GM21529 (cell line): ENCODE measurements at regions not wholly inside any gene's neighbourhood (a gene's known extent, or its start where the extent isn't known, plus 50 kb on each side); places are given as distances from the start of the nearest gene placed in this dataset.
"Not testable (repeated sequence)": the region's sequence is repeated elsewhere in the genome, so short reads cannot be mapped to it uniquely, and the experiment has no call there.

Experiments used
- ATAC-seq: cut with Tn5 transposase; IDR thresholded peaks from one replicate; pipeline ENCODE4 v1.9.1; 2021; ENCODE audit not compliant: unreplicated experiment

DNA sequence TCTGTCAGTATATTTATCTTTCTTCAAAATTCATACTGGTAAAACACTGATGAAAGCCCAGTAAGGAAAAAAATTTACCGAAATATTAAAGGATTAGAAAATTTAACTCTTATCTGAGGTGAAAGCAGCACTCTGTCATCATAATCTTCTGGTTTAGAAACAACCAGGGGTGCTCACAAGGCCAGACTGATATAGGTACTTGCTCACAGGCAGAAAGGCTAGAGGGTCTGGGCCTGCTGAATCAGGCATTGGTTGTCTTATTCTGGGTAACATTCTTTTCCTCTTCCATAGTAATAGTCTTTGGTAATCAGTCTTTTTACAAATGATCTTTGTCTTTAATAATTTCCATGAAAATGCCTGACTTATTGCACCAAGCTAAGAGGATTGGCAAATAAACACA is 221.4 kb upstream of the TFPI start:
- ATAC-seq: no peak

DNA sequence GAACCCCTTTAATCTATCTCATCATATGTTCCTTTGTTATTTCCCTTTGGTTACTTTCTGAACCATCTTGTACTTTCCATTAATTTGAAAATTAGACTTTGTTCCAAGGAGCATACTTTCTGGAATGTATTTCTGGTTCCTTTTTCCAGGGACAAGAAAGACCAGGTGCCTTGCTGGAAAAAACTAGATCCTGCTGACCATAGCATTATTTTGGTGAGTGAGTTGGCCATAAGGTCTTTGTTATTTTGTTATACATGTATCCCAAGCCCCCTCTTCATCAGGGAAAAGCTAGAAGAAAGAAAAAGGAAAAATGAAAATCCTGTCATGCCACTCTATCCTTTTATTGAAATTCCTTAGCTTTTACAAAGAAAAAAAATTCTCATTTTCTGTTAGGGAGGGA is 228.1 kb upstream of the TFPI start:
- ATAC-seq: no peak

DNA sequence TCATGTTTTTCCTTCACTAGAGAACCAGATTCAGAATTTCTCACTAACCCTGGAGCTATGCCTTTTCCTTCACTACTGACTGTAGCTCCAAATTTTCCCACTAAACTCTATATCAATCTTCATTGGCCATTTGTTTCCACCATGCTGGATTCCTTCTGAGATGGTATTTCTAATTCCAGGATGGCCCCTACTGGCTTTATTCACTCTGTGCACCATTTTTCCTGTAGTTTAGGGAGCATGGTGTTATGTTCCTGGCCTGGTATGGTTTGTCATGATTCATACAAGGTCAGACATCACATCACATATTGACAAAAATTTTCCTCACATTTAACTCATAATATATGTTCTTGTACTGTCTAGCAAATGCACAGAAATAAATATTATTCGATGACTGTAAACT is 229.2 kb upstream of the TFPI start:
- no peak for ATAC-seq

DNA sequence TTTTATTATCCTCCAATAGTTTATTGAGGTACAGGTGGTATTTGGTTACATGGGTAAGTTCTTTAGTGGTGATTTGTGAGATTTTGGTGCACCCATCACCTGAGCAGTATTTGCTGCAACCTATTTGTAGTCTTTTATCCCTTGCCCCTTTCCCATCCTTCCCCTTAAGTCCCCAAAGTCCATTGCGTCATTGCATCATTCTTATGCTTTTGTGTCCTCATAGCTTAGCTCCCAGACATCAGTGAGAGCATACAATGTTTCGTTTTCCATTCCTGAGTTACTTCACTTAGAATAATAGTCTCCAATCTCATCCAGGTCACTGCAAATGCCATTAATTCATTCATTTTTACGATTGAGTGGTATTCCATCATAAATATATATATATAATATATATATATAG is 229.9 kb upstream of the TFPI start:
- not testable (repeated sequence) for ATAC-seq

DNA sequence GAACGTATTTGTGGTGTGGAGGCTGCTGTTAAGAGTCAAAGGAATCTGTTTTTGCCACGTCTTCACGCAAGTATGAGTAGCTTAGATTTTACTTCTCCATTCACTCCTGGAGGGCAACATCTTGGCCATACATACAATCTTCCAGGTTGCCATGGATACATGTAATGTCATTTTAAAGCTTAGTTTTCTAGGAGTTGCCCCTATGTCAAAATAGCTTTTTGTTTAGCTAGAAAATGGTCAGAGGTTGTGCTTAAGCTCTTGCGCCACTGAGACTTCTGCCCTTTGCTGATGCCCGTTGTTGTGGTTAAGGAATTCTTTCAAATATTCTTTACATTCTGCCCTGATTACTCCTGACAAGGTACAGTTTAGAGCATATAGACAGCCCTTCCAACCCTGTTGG is 245.4 kb upstream of the TFPI start:
- no peak for ATAC-seq

DNA sequence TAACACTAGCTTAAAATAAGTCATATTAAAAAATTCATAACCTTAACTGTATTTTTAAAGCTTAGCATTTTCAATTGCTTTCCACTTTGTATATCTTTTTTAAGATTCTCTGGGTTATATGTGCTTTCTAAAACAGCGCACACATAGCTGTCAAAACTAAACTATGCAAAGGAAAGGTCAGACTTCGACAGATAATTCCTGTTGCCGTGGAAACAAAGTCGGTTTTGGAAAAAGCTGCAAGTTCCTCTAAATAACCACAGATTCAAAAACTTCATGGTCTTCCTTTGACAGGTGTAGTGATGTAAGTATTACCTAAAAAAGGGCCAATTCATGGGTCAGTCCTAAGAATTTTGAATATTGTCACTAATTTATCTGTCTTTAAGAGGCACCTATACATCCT is 249.6 kb upstream of the TFPI start:
- no peak for ATAC-seq

DNA sequence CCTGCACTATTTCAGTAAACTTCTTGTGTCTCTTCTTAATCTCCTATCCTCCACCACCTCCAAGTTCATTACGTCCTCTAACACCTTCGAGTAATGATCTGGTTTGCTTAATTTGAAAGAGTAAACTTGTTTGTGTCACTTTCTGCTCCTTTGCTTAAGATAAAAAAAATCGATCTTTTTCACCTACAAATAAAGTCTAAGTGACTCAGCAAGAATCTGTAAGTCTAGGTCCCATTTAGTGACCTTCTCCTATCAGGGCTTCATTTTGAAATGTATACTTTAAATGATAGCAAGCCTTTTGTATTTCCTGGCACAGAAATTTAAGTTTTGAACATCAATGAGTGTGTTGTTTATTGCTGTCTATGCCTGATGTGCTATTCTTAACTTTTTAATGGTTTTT is 260.9 kb upstream of the TFPI start:
- ATAC-seq: no peak

DNA sequence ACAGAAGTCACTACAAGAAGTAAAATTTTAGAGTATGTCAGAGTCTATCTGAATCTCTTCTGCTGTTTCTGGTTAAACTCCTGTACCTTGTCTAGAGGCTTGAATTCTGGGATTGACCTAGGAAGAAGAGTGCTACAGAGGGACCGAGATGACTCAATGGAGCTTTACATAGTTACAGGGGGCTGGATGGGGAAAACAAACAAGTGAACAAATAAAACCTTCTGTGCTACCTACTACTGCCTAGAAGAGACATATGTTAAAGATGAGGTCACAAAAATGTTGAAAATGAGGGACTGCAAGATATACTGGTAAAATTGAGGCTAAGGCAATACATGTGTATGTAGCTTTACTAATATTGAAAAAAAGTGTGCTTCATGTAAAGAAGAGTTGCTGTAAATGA is 265.4 kb upstream of the TFPI start:
- ATAC-seq: no peak

DNA sequence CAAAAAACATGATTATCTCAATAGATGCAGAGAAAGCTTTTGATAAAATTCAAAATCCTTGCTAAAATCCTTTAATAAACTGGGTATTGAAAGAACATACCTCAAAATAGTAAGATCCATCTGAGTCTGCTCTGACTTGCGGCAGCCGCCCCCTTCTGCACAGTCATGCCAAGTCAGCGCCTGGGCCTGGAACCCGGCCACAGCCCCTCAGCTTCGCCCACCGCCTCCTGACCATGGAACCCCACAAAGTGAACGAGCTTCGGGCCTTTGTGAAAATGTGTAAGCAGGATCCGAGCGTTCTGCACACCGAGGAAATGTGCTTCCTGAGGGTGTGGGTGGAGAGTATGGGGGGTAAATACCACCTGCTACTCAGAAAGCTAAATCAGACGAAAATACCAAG is 270.9 kb upstream of the TFPI start:
- no peak for ATAC-seq

DNA sequence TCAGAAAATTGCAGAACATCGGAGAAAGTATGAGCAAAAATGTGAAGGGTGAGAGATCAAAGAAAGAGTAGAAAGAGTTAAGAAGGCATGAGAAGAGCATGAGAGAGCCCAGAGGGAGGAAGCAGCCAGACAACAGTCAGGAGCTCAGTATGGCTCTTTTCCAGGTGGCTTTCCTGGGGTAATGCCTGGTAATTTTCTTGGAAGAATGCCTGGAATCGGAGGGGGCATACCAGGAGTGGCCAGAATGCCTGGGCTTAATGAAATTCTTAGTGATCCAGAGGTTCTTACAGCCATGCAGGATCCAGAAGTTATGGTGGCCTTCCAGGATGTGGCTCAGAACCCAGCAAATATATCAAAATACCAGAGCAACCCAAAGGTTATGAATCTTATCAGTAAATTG is 271.8 kb upstream of the TFPI start:
- no peak for ATAC-seq

DNA sequence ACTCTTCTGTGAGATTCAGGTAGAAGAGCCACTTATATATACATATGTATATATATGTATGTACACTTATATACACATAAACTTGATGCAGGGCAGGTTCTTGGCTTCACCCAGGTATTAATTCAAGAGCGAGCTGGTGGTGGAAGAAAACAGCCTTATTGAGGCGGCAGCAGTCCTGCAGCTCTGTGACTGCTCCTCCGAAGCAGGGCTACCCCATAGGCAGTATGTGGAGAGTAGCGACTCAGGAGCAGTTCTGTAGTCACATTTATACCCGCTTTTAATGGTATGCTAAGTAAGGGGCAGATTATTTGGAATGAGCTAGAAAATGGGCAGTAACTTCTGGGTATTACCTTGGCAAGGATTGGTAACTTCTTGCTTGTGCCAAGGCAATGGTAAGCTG is 280.6 kb upstream of the TFPI start:
- ATAC-seq: no peak

DNA sequence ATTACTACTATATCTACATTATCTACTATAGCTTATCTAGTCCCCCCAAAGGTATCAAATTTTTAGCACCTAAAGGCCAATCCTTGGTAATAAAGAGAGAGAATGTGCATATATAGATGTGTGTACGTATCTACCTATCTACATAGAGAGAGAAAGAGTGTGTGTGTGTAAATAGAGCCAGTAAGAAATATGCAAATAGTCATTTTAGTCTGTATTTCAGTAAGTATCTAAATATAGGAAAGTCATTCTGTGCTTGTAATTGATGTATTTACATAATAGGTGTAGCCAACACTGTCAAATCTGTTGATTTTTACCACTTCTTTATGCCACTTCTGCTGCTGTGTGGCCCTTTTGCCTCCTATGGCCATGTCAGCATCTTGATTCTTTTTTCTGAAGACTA is 284.5 kb upstream of the TFPI start:
- ATAC-seq: no peak

DNA sequence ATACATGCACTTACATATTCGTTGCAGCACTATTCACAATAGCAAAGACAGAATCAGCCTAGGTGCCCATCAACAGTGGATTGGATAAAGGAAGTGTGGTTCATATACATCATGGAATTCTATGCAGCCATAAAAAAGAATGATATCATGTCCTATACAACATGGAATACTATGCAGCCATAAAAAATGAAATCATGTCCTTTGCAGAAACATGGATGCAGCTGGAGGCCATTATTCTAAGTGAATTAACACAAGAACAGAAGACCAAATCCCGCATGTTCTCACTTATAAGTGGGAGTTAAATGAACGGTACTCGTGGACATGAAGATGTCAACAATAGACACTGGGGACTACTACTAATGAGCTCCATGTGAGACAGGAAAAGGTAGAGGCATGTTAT is 288.1 kb upstream of the TFPI start:
- no peak for ATAC-seq

DNA sequence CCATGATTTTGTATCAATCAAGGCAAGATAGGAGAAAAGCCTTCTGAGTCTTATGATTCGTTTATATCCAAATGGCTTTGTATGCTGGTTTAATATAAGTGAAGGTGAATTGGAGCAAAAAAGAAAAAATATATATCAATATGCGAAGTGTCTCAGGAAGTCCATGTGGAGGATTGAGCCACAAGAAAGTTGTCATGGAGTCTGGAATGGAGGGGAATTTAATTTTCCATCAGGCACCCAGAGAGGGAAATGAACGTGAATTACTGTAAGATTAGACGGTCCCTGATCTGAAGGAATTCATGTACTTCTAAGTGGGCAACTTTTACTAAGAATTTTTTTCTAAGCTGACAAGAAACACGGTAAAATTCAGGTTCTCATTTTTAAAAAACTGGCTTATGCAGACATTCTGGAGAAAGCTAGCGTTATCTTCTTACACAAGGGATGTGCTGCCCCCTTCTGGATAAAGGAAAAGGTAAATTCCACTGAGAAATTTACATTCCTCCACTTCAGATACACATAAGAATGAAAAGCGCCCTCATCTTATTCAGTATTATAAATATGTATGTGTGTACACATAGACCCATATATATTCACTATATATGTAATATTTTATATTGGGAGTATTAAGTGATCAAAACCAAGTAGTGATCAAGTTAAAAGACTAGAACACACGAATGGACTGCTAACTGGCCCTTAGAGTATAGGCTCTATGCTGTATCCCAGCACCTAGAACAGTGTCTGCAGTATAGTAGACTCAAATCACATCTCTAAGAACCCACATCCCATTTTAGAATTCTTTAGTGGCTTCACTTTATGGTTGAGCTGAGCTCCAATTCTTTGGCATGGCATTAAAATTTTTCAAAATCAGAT is 289.0 kb upstream of the TFPI start:
- ATAC-seq: peak; percentile 72

DNA sequence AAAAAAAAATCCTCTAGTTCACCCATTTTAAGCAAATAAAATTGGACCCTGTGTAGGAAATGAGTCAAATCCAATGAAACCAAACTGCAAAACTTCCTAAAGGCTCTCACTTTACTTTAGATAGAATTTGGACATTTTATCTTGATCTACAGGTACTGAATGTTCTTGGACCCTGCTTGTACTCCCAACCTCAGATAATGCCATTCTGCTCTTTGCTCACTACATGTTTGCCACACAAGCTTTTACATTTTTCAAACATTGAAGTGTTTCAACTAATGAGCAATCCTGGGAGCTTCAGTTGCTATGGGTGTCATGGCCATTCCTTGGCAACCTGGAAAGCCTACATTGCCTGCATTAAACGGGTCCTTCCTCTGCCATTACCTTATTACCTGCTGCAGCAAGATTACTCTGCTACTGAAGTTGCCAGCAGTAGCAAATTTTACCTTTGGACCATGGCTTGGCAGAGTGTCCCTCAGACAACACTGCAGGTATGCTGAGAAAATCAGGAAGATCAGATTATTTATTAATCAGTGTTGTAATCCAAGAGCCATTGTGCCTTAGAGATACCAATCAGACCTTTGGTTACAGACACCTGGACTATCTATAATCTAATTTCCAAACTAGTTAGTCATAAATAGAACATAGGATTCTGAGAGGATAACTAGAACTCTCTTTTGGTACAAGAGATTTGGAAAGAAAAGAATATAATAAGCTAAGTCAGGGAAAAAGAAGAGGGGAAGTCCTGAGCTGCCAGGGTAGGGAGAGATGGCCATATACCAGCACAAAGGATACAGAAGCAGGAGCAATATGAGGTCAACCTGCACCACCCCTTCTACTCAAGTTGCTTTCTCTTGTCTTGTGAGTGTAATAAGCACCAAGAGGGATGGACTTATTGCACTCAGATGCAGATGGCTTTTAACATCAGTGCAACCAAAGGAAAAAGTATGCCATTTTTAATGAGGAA is 293.3 kb upstream of the TFPI start:
- ATAC-seq: no peak

DNA sequence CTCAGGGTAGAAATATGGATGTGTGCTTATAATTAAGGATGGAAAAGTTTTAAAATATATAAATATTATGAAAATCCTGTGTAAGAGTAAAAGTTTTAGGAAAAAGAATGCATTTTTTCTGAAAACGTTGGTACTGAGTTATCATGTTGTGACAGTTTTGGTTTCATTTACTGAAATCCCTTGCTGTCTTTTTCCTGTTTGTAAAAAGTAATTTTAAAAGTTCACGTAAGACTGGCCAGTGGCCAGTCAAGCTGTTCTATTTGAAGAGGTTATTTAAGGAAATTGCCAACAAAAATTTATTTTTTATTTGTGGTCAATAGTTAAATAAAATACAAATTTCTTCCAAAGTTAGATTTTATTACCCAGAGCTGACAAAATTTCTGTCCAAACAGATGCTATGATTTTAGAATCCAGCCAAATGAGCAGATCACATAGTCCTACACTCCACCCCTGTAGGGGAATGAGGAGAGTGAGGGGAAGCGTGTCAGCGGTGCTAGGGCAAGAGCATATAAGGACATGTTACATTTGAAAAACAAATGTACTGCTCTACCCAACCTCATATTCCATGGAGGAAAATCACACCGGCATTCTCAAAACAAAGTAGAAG is 297.8 kb upstream of the TFPI start:
- no peak for ATAC-seq

DNA sequence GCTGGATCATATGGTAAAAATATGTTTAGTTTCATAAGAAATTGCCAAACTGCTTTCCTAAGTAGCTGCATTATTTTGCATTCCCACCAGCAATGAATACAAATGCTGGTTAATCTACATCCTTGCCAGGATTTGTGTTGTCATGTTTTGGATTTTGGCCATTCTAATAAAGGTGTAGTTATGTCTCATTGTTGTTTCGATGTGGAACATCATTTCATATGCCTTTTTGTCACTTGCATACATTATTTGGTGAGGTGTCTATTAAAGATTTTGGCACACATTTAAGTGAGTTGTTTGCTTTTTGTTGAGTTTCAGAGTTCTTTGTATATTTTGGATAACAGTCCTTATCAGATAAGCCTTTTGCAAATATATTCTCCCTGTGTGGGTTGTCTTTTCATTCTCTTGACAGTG is 299.2 kb upstream of the TFPI start:
- no peak for ATAC-seq

DNA sequence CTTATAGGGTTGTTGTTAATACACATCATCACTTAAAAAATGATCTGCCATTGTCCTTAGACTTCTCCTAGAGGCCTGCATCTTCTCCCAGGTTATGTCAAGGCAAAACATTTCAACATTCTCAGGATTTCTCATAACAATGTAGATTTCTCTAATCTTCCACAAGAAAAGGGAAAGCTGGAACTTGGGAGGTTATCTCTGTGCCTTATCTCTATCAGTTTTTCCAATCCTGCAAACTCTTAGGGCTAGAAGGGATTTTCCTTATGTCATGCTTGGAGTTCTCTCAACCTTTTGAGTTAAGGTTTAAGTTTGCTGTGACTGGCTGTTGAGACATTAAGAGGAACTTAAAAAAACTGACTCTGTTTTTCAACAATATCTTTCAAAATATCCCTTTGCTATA is 300.6 kb upstream of the TFPI start:
- ATAC-seq: no peak

DNA sequence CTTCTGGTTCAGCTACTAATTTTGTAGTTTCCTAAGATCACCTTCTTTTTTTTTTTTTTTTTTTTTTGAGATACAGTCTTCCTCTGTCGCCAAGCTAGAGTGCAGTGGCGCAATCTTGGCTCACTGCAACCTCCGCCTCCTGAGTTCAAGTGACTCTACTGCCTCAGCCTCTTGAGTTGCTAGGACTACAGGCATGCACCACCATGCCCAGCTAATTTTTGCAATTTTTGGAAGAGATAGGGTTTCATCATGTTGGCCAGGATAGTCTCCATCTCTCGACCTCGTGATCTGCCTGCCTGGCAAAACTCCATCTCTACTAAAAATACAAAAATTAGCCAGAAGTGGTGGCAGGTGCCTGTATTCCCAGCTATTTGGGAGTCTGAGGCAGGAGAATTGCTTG is 301.5 kb upstream of the TFPI start:
- no peak for ATAC-seq

DNA sequence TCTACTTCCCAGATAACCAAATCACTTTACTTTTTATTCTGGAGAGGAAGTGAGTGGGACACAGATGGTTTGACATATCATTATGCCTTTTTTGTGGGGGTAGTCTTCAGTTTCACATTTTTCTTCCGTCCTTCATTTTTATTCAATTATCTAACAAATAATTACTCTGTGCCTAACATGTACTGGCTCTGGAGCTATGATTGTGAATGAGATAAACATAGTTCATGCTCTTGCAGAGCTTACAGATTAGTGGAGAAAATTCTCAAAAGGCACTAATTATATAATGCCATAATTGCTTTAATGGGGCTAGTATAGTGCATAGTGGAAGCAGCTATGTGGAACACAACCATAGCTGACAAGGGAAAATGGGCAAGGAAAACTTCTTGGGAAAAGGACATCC is 303.6 kb upstream of the TFPI start:
- ATAC-seq: no peak

DNA sequence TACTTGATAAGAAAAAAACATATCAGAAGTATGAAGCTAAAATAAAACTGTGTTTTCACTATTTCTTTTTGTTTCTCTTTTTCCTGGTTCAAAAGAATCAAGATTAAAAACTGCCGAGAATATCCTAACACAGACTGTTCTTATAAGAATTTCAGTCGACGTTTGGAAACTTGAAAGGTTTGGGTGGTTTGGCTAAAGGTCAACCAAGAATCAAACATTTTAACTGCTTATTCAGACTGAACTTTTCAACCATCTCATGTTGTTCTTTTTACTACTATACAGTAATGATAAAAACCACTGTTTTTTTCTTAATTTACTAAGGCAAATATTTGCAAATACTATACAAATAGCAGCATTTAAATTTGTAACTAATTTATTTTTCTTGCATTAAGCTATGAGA is 308.5 kb upstream of the TFPI start:
- ATAC-seq: no peak

DNA sequence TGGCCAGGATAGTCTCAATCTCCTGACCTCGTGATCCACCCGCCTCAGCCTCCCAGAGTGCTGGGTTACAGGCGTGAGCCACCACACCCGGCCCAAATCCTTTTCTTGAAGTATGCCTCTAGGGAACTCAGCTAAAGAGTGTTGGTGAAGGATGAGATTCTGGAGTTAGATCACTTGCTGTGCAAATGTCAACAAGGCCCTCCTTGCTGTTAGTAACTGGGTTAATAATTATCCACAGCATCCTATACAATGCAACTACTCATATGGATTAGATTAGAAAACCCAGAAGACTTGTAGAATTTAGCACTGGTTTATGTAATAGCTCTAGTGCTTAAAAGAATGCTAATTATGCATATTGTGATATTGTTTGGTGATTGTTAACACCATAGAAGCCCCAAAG is 310.8 kb upstream of the TFPI start:
- no peak for ATAC-seq
